ENCODE measurements at regions not wholly inside any gene's neighbourhood (a gene's known extent, or its start where the extent isn't known, plus 50 kb on each side); places are given as distances from the start of the nearest gene placed in this dataset.

DNA sequence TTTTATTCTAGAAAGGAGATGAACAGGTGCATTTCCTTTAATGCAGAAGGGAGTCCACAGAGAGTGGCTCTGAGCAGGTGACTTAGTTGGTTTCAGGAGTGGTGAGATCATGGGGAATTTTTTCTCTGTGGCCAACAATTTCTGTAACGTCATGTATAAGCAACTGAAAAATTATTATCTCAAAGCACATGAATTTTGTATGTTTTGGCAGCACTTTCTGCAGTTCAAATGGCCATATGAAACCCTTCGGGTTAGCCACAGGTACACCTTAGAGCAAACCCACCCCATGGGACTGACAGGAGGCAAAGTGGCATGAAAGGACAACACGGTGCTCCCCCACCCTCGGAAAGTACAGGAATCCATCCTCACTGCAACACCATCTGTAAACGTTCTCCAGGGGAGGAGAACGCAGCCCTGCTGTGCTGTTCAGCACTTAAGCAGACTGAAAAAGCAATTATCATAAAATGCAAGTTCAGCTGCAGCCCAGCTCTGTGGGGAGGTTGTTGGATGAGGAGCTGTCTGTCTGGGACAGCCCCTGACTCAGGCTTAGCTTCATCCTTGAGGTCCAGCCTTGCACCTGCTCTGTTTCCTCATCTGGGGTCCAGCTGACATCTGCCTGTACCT, 55.8 kb upstream of the CLDN14 start:
- no TSS peak for BruUV-seq (replicated peaks)
- H3K9me2 ChIP-seq (replicated peaks; ENCODE audit: low read length): no peaks in the 10 kb centered on the region
- ChIA-PET POLR2A (ENCODE audit: unreplicated experiment) (no interaction called here), CTCF (no interaction called here)
- no peaks in the 10 kb centered on the region for H3K9me3 ChIP-seq (ENCODE audit: low read length)
- DNase-seq (no peak), ATAC-seq (no peak)
- H3K36me3 ChIP-seq (ENCODE audit: low read depth, low read length): no peaks in the 10 kb centered on the region
- intact Hi-C loops (cut with micrococcal nuclease): no loop called here
- H4K20me1 ChIP-seq (ENCODE audit: low read length): no peaks in the 10 kb centered on the region
- no peaks in the 10 kb centered on the region for H3K27me3 ChIP-seq (ENCODE audit: low read length)
- no peaks in the 10 kb centered on the region for H3K79me2 ChIP-seq (ENCODE audit: low read length)
- H3K4me3 ChIP-seq (ENCODE audit: low read length): no peak overlapping the region
- no peaks in the 10 kb centered on the region for H3F3A ChIP-seq (ENCODE audit: low read length, unreplicated experiment)
- no peak overlapping the region for H3K27ac ChIP-seq (ENCODE audit: low read length)
- no peak overlapping the region for H3K9ac ChIP-seq (ENCODE audit: low read length)
- no peak overlapping the region for H2AFZ ChIP-seq (ENCODE audit: low read length)
- no peak overlapping the region for H3K4me2 ChIP-seq (ENCODE audit: low read length)
- H3K4me1 ChIP-seq (ENCODE audit: insufficient read depth, low read length): no peaks in the 10 kb centered on the region
- TF ChIP-seq EZH2 (IDR thresholded peaks at IDR 0.05; ENCODE audit: low read length, unreplicated experiment) (no peak), EZH2phosphoT487 (IDR thresholded peaks at IDR 0.05; ENCODE audit: borderline replicate concordance, low read length) (no peak)
- TF ChIP-seq, protein P1, sequence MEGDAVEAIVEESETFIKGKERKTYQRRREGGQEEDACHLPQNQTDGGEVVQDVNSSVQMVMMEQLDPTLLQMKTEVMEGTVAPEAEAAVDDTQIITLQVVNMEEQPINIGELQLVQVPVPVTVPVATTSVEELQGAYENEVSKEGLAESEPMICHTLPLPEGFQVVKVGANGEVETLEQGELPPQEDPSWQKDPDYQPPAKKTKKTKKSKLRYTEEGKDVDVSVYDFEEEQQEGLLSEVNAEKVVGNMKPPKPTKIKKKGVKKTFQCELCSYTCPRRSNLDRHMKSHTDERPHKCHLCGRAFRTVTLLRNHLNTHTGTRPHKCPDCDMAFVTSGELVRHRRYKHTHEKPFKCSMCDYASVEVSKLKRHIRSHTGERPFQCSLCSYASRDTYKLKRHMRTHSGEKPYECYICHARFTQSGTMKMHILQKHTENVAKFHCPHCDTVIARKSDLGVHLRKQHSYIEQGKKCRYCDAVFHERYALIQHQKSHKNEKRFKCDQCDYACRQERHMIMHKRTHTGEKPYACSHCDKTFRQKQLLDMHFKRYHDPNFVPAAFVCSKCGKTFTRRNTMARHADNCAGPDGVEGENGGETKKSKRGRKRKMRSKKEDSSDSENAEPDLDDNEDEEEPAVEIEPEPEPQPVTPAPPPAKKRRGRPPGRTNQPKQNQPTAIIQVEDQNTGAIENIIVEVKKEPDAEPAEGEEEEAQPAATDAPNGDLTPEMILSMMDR (conservative IDR thresholded peaks at IDR 0.05; ENCODE audit: low read depth, low read length): no peak

DNA sequence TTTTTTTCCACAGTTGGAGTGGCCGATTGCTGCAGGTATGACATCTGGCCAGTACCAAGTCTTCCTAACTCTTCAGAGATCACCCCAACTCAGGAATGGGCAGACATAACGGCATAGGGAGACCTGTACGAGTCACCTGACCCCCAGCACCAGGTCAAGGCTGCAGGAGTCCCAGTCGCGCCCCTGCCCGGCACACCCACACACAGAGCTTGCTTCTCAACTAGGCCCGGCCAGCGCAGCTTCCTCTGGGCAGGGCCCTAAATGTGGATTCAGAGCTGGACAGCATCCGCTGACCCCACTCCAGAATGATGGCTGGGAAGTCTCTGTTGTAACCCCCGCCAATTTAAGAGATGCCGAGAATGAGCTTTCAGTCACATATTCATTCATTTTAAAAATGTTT, 58.8 kb upstream of the CLDN14 start:
- no peak overlapping the region for H3K27ac ChIP-seq (ENCODE audit: low read length)
- no peak overlapping the region for H3K9ac ChIP-seq (ENCODE audit: low read length)
- no TSS peak for BruUV-seq (replicated peaks)
- H3K4me3 ChIP-seq (ENCODE audit: low read length): no peak overlapping the region
- H3K4me1 ChIP-seq (ENCODE audit: insufficient read depth, low read length): no peaks in the 10 kb centered on the region
- intact Hi-C loops (cut with micrococcal nuclease): no loop called here
- H3K9me2 ChIP-seq (replicated peaks; ENCODE audit: low read length): no peaks in the 10 kb centered on the region
- H3K9me3 ChIP-seq (ENCODE audit: low read length): no peaks in the 10 kb centered on the region
- no peak for ATAC-seq
- no peak overlapping the region for H2AFZ ChIP-seq (ENCODE audit: low read length)
- H3K27me3 ChIP-seq (ENCODE audit: low read length): no peaks in the 10 kb centered on the region
- POLR2A ChIA-PET (ENCODE audit: unreplicated experiment): no interaction called here
- no peaks in the 10 kb centered on the region for H3K79me2 ChIP-seq (ENCODE audit: low read length)
- no peaks in the 10 kb centered on the region for H3F3A ChIP-seq (ENCODE audit: low read length, unreplicated experiment)
- no peak for DNase-seq
- H3K4me2 ChIP-seq (ENCODE audit: low read length): no peak overlapping the region
- CTCF ChIA-PET: no interaction called here
- no peaks in the 10 kb centered on the region for H4K20me1 ChIP-seq (ENCODE audit: low read length)
- no peaks in the 10 kb centered on the region for H3K36me3 ChIP-seq (ENCODE audit: low read depth, low read length)
- TF ChIP-seq, protein P1 (conservative IDR thresholded peaks at IDR 0.05; ENCODE audit: low read depth, low read length): no peak
- TF ChIP-seq EZH2phosphoT487 (IDR thresholded peaks at IDR 0.05; ENCODE audit: borderline replicate concordance, low read length): no peak
- TF ChIP-seq EZH2 (IDR thresholded peaks at IDR 0.05; ENCODE audit: low read length, unreplicated experiment): no peak

DNA sequence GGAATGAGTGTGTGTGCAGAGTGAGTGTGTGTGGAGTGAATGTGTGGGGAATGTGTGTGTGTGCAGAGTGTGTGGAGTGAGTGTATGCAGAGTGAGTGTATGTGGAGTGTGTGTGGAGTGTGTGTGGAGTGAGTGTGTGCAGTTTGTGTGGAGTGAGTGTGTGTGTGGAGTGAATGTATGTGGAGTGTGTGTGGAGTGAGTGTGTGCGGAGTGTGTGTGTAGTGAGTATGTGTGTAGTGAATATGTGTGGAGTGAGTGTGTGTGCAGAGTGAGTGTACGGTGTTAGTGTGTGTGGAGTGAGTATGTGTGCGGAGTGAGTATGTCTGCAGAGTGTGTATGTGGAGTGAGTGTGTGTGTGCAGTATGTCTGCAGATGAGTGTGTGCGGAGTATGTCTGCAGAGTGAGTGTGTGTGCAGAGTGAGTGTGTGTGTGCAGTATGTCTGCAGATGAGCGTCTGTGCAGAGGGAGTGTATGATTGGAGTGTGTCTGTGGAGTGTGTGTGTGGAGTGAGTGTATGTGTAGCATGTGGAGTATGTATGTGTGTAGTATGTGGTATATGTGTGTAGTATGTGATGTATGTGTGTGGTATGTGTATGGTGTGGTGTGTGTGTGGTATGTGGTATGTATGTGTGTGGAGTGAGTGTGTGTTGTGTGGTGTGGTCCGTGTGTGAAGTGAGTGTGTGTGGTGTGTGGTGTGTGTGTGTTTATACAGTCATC, 59.7 kb upstream of the CLDN14 start:
- DNase-seq: no peak
- Histone ChIP-seq H3K36me3 (ENCODE audit: low read depth, low read length) (no peaks in the 10 kb centered on the region), H3K4me3 (ENCODE audit: low read length) (no peak overlapping the region), H3K27ac (ENCODE audit: low read length) (no peak overlapping the region), H3K79me2 (ENCODE audit: low read length) (no peaks in the 10 kb centered on the region), H3K9me2 (replicated peaks; ENCODE audit: low read length) (no peaks in the 10 kb centered on the region), H3K4me1 (ENCODE audit: insufficient read depth, low read length) (no peaks in the 10 kb centered on the region), H3K27me3 (ENCODE audit: low read length) (no peaks in the 10 kb centered on the region), H3K9me3 (ENCODE audit: low read length) (no peaks in the 10 kb centered on the region), H2AFZ (ENCODE audit: low read length) (no peak overlapping the region), H3K9ac (ENCODE audit: low read length) (no peak overlapping the region), H3F3A (ENCODE audit: low read length, unreplicated experiment) (no peaks in the 10 kb centered on the region), H3K4me2 (ENCODE audit: low read length) (no peak overlapping the region), H4K20me1 (ENCODE audit: low read length) (no peaks in the 10 kb centered on the region)
- ChIA-PET CTCF (no interaction called here), POLR2A (ENCODE audit: unreplicated experiment) (no interaction called here)
- no TSS peak for BruUV-seq (replicated peaks)
- TF ChIP-seq, protein P1 (conservative IDR thresholded peaks at IDR 0.05; ENCODE audit: low read depth, low read length): no peak
- TF ChIP-seq EZH2 (IDR thresholded peaks at IDR 0.05; ENCODE audit: low read length, unreplicated experiment) (no peak), EZH2phosphoT487 (IDR thresholded peaks at IDR 0.05; ENCODE audit: borderline replicate concordance, low read length) (no peak)
- intact Hi-C loops (cut with micrococcal nuclease): no loop called here
- ATAC-seq: no peak
